Right atrium auricular region (tissue), 2 donors: ENCODE measurements at regions not wholly inside any gene's neighbourhood (a gene's known extent, or its start where the extent isn't known, plus 50 kb on each side); places are given as distances from the start of the nearest gene placed in this dataset.

ENCODE experiments used
- DNase-seq: peaks from one replicate; pipeline ENCODE4 v3.0.0-alpha.2; 2019; ENCODE audit warnings: low spot score
- H3K27ac ChIP-seq, 2 donors: fragments of 200-600 bp; sonication (generic); 1 replicate in 1 of 2; 2 replicates in 1 of 2; pipeline ENCODE4 v1.5.1; 2016 to 2019
- H3K27me3 ChIP-seq, 2 donors: fragments of 200-600 bp; sonication (generic); one replicate each; pipeline versions ENCODE4 v1.5.1 to v1.6.0; 2017 to 2019
- H3K36me3 ChIP-seq: fragments of 200-600 bp; sonication (generic); one replicate; pipeline ENCODE4 v1.5.1; 2016
- H3K4me1 ChIP-seq, 2 donors: fragments of 200-600 bp; sonication (generic); one replicate each; pipeline versions ENCODE4 v1.5.1 to v1.6.0; 2017 to 2019
- H3K4me3 ChIP-seq, 2 donors: fragments of 200-600 bp; sonication (generic); 1 replicate in 1 of 2; 2 replicates in 1 of 2; pipeline ENCODE4 v1.5.1; 2017 to 2019; ENCODE audit warnings: mild to moderate bottlenecking in 1 of 2, moderate library complexity in 1 of 2
- H3K9me3 ChIP-seq, 2 donors: fragments of 200-600 bp; sonication (generic); one replicate each; pipeline ENCODE4 v1.5.1; 2019
- TF ChIP-seq, protein P1 (sequence below), 2 donors: fragments of 200-600 bp; sonication (generic); IDR thresholded peaks; one replicate each; pipeline ENCODE4 v1.5.1; 2019; ENCODE audit warnings: antibody characterized with exemption in 2 of 2

DNA sequence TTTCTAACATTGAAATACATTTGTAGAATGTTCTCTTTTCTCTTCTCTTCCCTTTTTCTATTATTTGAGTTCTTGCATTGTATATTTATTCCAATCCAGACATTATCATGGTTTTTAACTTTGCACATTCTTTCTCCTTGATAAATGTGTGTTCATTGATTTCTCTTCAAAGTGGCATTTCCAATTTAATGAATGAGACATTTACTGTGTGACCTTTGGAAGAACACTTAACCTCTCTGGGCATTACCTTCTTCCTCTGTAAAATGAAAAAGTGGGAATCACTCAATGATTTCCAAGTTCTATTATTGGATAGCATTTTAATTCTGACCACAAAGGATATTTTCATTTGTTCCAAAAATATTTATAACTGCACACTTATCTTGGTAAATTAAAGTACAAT lies 1095.8 kb downstream of the GALC start:
- no peak for DNase-seq
- Histone ChIP-seq H3K9me3 (no peaks in the 10 kb centered on the region), H3K4me3 (no peak overlapping the region), H3K36me3 (no peaks in the 10 kb centered on the region), H3K4me1 (no peaks in the 10 kb centered on the region), H3K27ac (no peak overlapping the region), H3K27me3 (no peaks in the 10 kb centered on the region)
- TF ChIP-seq, protein P1, sequence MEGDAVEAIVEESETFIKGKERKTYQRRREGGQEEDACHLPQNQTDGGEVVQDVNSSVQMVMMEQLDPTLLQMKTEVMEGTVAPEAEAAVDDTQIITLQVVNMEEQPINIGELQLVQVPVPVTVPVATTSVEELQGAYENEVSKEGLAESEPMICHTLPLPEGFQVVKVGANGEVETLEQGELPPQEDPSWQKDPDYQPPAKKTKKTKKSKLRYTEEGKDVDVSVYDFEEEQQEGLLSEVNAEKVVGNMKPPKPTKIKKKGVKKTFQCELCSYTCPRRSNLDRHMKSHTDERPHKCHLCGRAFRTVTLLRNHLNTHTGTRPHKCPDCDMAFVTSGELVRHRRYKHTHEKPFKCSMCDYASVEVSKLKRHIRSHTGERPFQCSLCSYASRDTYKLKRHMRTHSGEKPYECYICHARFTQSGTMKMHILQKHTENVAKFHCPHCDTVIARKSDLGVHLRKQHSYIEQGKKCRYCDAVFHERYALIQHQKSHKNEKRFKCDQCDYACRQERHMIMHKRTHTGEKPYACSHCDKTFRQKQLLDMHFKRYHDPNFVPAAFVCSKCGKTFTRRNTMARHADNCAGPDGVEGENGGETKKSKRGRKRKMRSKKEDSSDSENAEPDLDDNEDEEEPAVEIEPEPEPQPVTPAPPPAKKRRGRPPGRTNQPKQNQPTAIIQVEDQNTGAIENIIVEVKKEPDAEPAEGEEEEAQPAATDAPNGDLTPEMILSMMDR (IDR thresholded peaks at IDR 0.05): no peak

DNA sequence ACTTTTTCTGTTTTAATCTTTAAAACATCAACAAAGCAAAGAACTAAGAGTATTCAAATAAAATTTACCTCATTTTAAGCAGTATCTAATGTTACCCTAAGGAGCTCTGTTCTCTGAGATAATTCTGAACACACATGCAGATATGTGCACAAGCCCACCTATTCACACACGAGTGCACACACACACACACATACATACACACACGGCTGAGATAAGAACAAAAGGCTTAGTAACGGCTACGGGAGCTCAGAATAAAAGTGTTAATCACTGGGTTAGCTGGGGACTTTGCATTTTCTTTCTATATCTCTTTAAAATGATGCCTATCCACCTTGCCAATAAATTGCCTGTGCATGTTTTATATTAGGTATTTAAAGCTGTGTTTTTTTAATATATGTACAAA lies 1096.3 kb downstream of the GALC start:
- no peak for DNase-seq
- no peaks in the 10 kb centered on the region for H3K9me3 ChIP-seq
- H3K4me1 ChIP-seq: no peaks in the 10 kb centered on the region
- TF ChIP-seq, protein P1 (IDR thresholded peaks at IDR 0.05): no peak
- no peak overlapping the region for H3K4me3 ChIP-seq
- no peaks in the 10 kb centered on the region for H3K27me3 ChIP-seq
- H3K36me3 ChIP-seq: no peaks in the 10 kb centered on the region
- no peak overlapping the region for H3K27ac ChIP-seq

DNA sequence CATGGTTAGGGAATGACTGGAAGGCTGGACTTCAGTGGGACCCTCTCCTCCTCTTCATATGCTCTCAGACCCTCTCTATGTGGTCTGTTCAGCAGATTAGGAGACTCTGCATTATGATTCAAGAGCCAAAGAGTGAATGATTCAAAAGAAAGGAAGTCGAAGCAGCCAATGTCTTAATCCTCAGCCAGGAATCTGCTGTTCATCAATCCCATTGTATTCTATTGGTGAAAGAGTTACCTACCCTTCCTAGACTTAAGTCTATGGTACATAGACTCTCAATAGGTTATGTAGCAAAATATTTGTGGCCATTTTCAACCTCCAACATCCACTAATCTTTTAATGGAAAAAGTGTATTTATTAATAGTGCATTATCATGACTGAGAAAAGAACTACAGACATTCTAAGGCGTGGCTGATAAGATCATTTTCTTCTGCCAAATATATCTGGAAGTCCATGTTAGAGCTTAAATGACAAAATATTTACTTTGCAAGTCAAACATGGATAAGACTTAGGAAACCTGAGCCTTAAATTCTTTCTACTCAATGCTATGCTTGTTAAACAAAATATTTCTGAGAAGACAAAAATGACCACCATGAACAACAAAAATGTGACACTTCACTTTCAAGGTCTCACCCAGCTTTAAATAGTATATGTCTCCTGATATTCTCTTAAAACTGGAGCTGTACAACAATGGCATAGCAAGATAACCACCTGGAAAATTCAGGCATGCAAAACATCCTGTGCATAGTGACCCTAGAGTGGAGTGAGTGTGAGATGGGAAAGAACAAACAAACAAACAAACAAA lies 1100.6 kb downstream of the GALC start:
- Histone ChIP-seq H3K4me3 (no peak overlapping the region), H3K36me3 (no peaks in the 10 kb centered on the region), H3K4me1 (no peaks in the 10 kb centered on the region), H3K27me3 (no peaks in the 10 kb centered on the region), H3K9me3 (no peaks in the 10 kb centered on the region), H3K27ac (no peak overlapping the region)
- TF ChIP-seq, protein P1 (IDR thresholded peaks at IDR 0.05): no peak
- no peak for DNase-seq

DNA sequence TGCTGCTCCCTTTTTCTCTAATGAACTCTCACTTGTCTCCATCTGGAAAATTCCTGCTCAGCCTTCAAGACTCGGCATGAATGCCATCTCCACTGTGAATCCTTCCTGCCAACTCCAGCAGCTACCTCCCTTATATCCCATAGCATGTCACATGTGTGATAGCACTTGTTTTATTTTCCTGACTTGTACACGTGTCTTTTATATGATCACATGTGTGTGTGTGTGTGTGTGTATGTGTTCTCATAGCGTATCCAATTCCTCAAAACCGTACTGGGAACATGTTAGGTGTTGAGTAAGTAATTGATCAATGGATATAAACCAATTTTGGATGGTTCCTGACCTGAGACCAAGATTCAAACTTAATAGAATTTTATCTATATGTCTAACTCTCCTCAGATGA lies 1107.7 kb downstream of the GALC start:
- DNase-seq: no peak
- Histone ChIP-seq H3K27me3 (no peaks in the 10 kb centered on the region), H3K4me3 (no peak overlapping the region), H3K27ac (no peak overlapping the region), H3K36me3 (no peaks in the 10 kb centered on the region), H3K4me1 (no peaks in the 10 kb centered on the region), H3K9me3 (no peaks in the 10 kb centered on the region)
- TF ChIP-seq, protein P1 (IDR thresholded peaks at IDR 0.05): no peak

DNA sequence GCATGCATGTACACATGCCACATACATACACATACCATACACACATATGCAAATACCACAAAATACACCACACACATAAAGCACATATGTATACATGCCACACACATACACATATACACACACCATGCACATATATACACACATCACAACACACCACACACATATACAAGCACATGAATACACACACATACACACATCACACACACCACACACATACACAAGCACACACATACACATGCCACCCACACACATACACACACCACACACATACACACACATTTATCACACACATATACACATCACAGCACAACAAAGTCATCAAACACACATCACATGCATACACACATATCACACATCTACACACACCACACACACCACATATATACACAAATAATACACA lies 1108.5 kb downstream of the GALC start:
- no peak for DNase-seq
- TF ChIP-seq, protein P1 (IDR thresholded peaks at IDR 0.05): no peak
- H3K27me3 ChIP-seq: no peaks in the 10 kb centered on the region

DNA sequence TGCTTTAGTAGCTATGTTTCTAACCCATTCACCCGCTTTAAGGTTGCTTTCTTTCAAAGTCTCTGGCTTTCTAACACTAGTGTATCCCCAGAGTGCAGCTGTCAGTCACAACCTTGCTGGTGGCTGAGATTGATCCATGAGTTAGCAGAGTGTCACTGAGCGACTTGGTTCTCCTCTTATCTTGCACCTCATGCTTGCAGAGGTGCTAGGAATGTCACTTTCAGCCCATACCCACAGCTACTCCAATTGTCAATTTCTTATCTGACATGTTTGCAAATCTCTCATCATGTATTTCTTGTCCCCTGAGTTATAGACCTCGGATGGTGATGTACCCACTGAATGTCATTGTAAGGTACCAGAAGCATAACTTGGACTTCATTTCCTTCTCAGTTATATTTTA lies 1110.2 kb downstream of the GALC start:
- TF ChIP-seq, protein P1 (IDR thresholded peaks at IDR 0.05): no peak
- Histone ChIP-seq H3K4me1 (no peaks in the 10 kb centered on the region), H3K4me3 (no peak overlapping the region), H3K27me3 (no peaks in the 10 kb centered on the region), H3K27ac (no peak overlapping the region), H3K36me3 (no peaks in the 10 kb centered on the region), H3K9me3 (no peaks in the 10 kb centered on the region)
- no peak for DNase-seq

More for the DNA sequence above, 1108.5 kb downstream of the GALC start:
- Histone ChIP-seq H3K27ac (no peak overlapping the region), H3K4me1 (no peaks in the 10 kb centered on the region), H3K9me3 (no peaks in the 10 kb centered on the region), H3K36me3 (no peaks in the 10 kb centered on the region), H3K4me3 (no peak overlapping the region)
